ENCODE measurements at regions not wholly inside any gene's neighbourhood (a gene's known extent, or its start where the extent isn't known, plus 50 kb on each side); places are given as distances from the start of the nearest gene placed in this dataset.

GRCh38 chr10:105545101-105545500 lies 904.0 kb downstream of the SORCS3 start:
- intact Hi-C loops (cut with micrococcal nuclease; ENCODE audit: unreplicated experiment), result no loop called here
- POLR2A ChIA-PET, result no interaction called here
- H2AFZ ChIP-seq (ENCODE audit: low read length), result no peak overlapping the region
- H3K27ac ChIP-seq (ENCODE audit: low read depth, low read length, poor library complexity, severe bottlenecking), result no peak overlapping the region
- no peaks in the 10 kb centered on the region for H3K9me3 ChIP-seq (ENCODE audit: low read length)
- H3K79me2 ChIP-seq (ENCODE audit: insufficient read depth, low read depth, low read length), result no peaks in the 10 kb centered on the region
- CTCF ChIA-PET (ENCODE audit: unreplicated experiment), result no interaction called here
- no peak overlapping the region for H3K4me3 ChIP-seq (ENCODE audit: low read depth, low read length, poor library complexity, severe bottlenecking)
- H3K9me2 ChIP-seq (ENCODE audit: insufficient read depth, low read length), result no peaks in the 10 kb centered on the region
- TF ChIP-seq EZH2phosphoT487 (IDR thresholded peaks at IDR 0.05; ENCODE audit: borderline replicate concordance, low read depth, low read length) (no peak), CTCF (conservative IDR thresholded peaks at IDR 0.05; ENCODE audit: low read length) (no peak)
- no peak for DNase-seq (ENCODE audit: low spot score)
- no peak overlapping the region for H3K4me2 ChIP-seq (ENCODE audit: low read length)
- BruUV-seq (replicated peaks), result no TSS peak
- H4K20me1 ChIP-seq (ENCODE audit: insufficient read depth, low read length), result no peaks in the 10 kb centered on the region
- no peaks in the 10 kb centered on the region for H3K36me3 ChIP-seq (ENCODE audit: insufficient read depth, low read length)
- H3K4me1 ChIP-seq (ENCODE audit: insufficient read depth, low read length, poor library complexity, severe bottlenecking), result no peaks in the 10 kb centered on the region

- Histone ChIP-seq H3K27ac (ENCODE audit: low read depth, low read length, poor library complexity, severe bottlenecking) (no peak overlapping the region), H3K9me2 (ENCODE audit: insufficient read depth, low read length) (no peaks in the 10 kb centered on the region), H4K20me1 (ENCODE audit: insufficient read depth, low read length) (no peaks in the 10 kb centered on the region), H3K4me1 (ENCODE audit: insufficient read depth, low read length, poor library complexity, severe bottlenecking) (no peaks in the 10 kb centered on the region), H3K4me3 (ENCODE audit: low read depth, low read length, poor library complexity, severe bottlenecking) (no peak overlapping the region), H2AFZ (ENCODE audit: low read length) (no peak overlapping the region), H3K9me3 (ENCODE audit: low read length) (no peaks in the 10 kb centered on the region), H3K4me2 (ENCODE audit: low read length) (no peak overlapping the region), H3K36me3 (ENCODE audit: insufficient read depth, low read length) (no peaks in the 10 kb centered on the region), H3K79me2 (ENCODE audit: insufficient read depth, low read depth, low read length) (no peaks in the 10 kb centered on the region)
- BruUV-seq (replicated peaks), result no TSS peak
- intact Hi-C loops (cut with micrococcal nuclease; ENCODE audit: unreplicated experiment), result no loop called here
- ChIA-PET CTCF (ENCODE audit: unreplicated experiment) (no interaction called here), POLR2A (no interaction called here)
- TF ChIP-seq EZH2phosphoT487 (IDR thresholded peaks at IDR 0.05; ENCODE audit: borderline replicate concordance, low read depth, low read length), result no peak
- no peak for TF ChIP-seq CTCF (conservative IDR thresholded peaks at IDR 0.05; ENCODE audit: low read length)
- peak; percentile 5 for DNase-seq (ENCODE audit: low spot score)
Observed at GRCh38 chr10:105540381-105540780, 899.3 kb downstream of the SORCS3 start.

- Histone ChIP-seq H3K4me3 (ENCODE audit: low read depth, low read length, poor library complexity, severe bottlenecking) (no peak overlapping the region), H2AFZ (ENCODE audit: low read length) (no peak overlapping the region), H3K4me1 (ENCODE audit: insufficient read depth, low read length, poor library complexity, severe bottlenecking) (no peaks in the 10 kb centered on the region), H3K9me3 (ENCODE audit: low read length) (no peaks in the 10 kb centered on the region), H3K9me2 (ENCODE audit: insufficient read depth, low read length) (no peaks in the 10 kb centered on the region), H3K27ac (ENCODE audit: low read depth, low read length, poor library complexity, severe bottlenecking) (no peak overlapping the region), H3K79me2 (ENCODE audit: insufficient read depth, low read depth, low read length) (no peaks in the 10 kb centered on the region), H3K36me3 (ENCODE audit: insufficient read depth, low read length) (no peaks in the 10 kb centered on the region), H3K4me2 (ENCODE audit: low read length) (0 out of 2 replicates have a peak overlapping the region, but pooled peaks have one; percentile 9), H4K20me1 (ENCODE audit: insufficient read depth, low read length) (no peaks in the 10 kb centered on the region)
- POLR2A ChIA-PET, result no interaction called here
- DNase-seq (ENCODE audit: low spot score), result no peak
- intact Hi-C loops (cut with micrococcal nuclease; ENCODE audit: unreplicated experiment), result no loop called here
- BruUV-seq (replicated peaks), result no TSS peak
- CTCF ChIA-PET (ENCODE audit: unreplicated experiment), result no interaction called here
- TF ChIP-seq CTCF (conservative IDR thresholded peaks at IDR 0.05; ENCODE audit: low read length) (no peak), EZH2phosphoT487 (IDR thresholded peaks at IDR 0.05; ENCODE audit: borderline replicate concordance, low read depth, low read length) (no peak)
Observed at GRCh38 chr10:105538874-105539273, 897.8 kb downstream of the SORCS3 start.
